DND-41 (cell line): ENCODE measurements at regions not wholly inside any gene's neighbourhood (a gene's known extent, or its start where the extent isn't known, plus 50 kb on each side); places are given as distances from the start of the nearest gene placed in this dataset.

Experiments
- ATAC-seq: fragments of 200-7000 bp; cut with Tn5 transposase; 3 replicates; pipeline ENCODE4 v1.9.1; 2021; ENCODE audit warnings: low read depth; ENCODE audit not compliant: insufficient read depth
- DNase-seq: peaks from one replicate; pipeline ENCODE4 v3.0.0-alpha.2; 2020
- H2AFZ ChIP-seq: 2 replicates; pipeline ENCODE4 v1.6.0; 2012; ENCODE audit warnings: low read depth, low read length
- H3K27ac ChIP-seq: 2 replicates; pipeline ENCODE4 v1.5.1; 2012; ENCODE audit warnings: low read length, inconsistent platforms
- H3K27me3 ChIP-seq: fragments of 200-600 bp; sonication (generic); 2 replicates; pipeline ENCODE4 v1.6.0; 2012; ENCODE audit warnings: low read length, mild to moderate bottlenecking, inconsistent platforms; ENCODE audit not compliant: insufficient read depth, poor library complexity
- H3K36me3 ChIP-seq: 2 replicates; pipeline ENCODE4 v1.5.1; 2012; ENCODE audit warnings: low read length, inconsistent platforms; ENCODE audit not compliant: insufficient read depth
- H3K4me1 ChIP-seq: 2 replicates; pipeline ENCODE4 v1.5.1; 2012; ENCODE audit warnings: mild to moderate bottlenecking, low read length; ENCODE audit not compliant: insufficient read depth
- H3K4me2 ChIP-seq: 2 replicates; pipeline ENCODE4 v1.6.0; 2012; ENCODE audit warnings: mild to moderate bottlenecking, moderate library complexity, low read length, inconsistent platforms; ENCODE audit not compliant: insufficient read depth
- H3K4me3 ChIP-seq, 2 experiments: fragments of 200-600 bp in 1 of 2; shearing (Covaris generic) in 1 of 2; 2 replicates each; pipeline ENCODE4 v1.5.1; 2012 to 2016; ENCODE audit warnings: inconsistent platforms in 2 of 2, low read length in 2 of 2, mild to moderate bottlenecking in 2 of 2, low read depth in 1 of 2, moderate library complexity in 1 of 2
- H3K79me2 ChIP-seq: 2 replicates; pipeline ENCODE4 v1.6.0; 2012; ENCODE audit warnings: low read length, inconsistent platforms; ENCODE audit not compliant: insufficient read depth
- H3K9ac ChIP-seq: 2 replicates; pipeline ENCODE4 v1.6.0; 2012; ENCODE audit warnings: low read depth, mild to moderate bottlenecking, inconsistent platforms, low read length, moderate library complexity
- H3K9me3 ChIP-seq: 2 replicates; pipeline ENCODE4 v1.5.1; 2012; ENCODE audit warnings: low read length, moderate library complexity, mild to moderate bottlenecking, inconsistent platforms; ENCODE audit not compliant: insufficient read depth, severe bottlenecking
- H4K20me1 ChIP-seq: 2 replicates; pipeline ENCODE4 v1.6.0; 2012; ENCODE audit warnings: low read length; ENCODE audit not compliant: insufficient read depth
- EZH2 ChIP-seq: IDR thresholded peaks from 3 replicates; pipeline ENCODE4 v1.6.1; 2012; ENCODE audit warnings: borderline replicate concordance, low read depth, mild to moderate bottlenecking, moderate library complexity, low read length, inconsistent platforms; ENCODE audit not compliant: severe bottlenecking
- TF ChIP-seq, protein P1 (sequence below): IDR thresholded peaks from 2 replicates; pipeline ENCODE4 v1.5.1; 2012; ENCODE audit warnings: borderline replicate concordance, low read length, moderate library complexity, mild to moderate bottlenecking; ENCODE audit not compliant: poor library complexity, severe bottlenecking; ENCODE audit errors: extremely low read depth

GRCh38 chr17:74041869-74042640, 161.4 kb upstream of the RPL38 start:
- no peaks in the 10 kb centered on the region for H3K9me3 ChIP-seq
- ATAC-seq (no peak), DNase-seq (no peak)
- no peak overlapping the region for H3K9ac ChIP-seq
- H3K4me1 ChIP-seq, result no peaks in the 10 kb centered on the region
- TF ChIP-seq, protein P1, sequence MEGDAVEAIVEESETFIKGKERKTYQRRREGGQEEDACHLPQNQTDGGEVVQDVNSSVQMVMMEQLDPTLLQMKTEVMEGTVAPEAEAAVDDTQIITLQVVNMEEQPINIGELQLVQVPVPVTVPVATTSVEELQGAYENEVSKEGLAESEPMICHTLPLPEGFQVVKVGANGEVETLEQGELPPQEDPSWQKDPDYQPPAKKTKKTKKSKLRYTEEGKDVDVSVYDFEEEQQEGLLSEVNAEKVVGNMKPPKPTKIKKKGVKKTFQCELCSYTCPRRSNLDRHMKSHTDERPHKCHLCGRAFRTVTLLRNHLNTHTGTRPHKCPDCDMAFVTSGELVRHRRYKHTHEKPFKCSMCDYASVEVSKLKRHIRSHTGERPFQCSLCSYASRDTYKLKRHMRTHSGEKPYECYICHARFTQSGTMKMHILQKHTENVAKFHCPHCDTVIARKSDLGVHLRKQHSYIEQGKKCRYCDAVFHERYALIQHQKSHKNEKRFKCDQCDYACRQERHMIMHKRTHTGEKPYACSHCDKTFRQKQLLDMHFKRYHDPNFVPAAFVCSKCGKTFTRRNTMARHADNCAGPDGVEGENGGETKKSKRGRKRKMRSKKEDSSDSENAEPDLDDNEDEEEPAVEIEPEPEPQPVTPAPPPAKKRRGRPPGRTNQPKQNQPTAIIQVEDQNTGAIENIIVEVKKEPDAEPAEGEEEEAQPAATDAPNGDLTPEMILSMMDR, result no peak
- TF ChIP-seq EZH2, result no peak
- H2AFZ ChIP-seq, result no peak overlapping the region
- H3K27ac ChIP-seq, result no peak overlapping the region
- H3K4me3 ChIP-seq, result no peak overlapping the region
- no peaks in the 10 kb centered on the region for H3K27me3 ChIP-seq
- H3K4me2 ChIP-seq, result no peak overlapping the region
- H3K79me2 ChIP-seq, result no peaks in the 10 kb centered on the region
- H4K20me1 ChIP-seq, result no peaks in the 10 kb centered on the region
- H3K36me3 ChIP-seq, result no peaks in the 10 kb centered on the region

- peaks cover 4% of the 10 kb centered on the region for H3K4me1 ChIP-seq
- H3K27ac ChIP-seq, result no peak overlapping the region
- H4K20me1 ChIP-seq, result no peaks in the 10 kb centered on the region
- DNase-seq (no peak), ATAC-seq (no peak)
- TF ChIP-seq EZH2, result no peak
- TF ChIP-seq, protein P1, result no peak
- no peak overlapping the region for H2AFZ ChIP-seq
- no peak overlapping the region for H3K4me2 ChIP-seq
- no peak overlapping the region for H3K4me3 ChIP-seq
- no peaks in the 10 kb centered on the region for H3K79me2 ChIP-seq
- no peaks in the 10 kb centered on the region for H3K27me3 ChIP-seq
- H3K36me3 ChIP-seq, result no peaks in the 10 kb centered on the region
- H3K9ac ChIP-seq, result no peak overlapping the region
- no peaks in the 10 kb centered on the region for H3K9me3 ChIP-seq
These were observed 160.6 kb upstream of the RPL38 start for GRCh38 chr17:74042744-74043486.

DNA sequence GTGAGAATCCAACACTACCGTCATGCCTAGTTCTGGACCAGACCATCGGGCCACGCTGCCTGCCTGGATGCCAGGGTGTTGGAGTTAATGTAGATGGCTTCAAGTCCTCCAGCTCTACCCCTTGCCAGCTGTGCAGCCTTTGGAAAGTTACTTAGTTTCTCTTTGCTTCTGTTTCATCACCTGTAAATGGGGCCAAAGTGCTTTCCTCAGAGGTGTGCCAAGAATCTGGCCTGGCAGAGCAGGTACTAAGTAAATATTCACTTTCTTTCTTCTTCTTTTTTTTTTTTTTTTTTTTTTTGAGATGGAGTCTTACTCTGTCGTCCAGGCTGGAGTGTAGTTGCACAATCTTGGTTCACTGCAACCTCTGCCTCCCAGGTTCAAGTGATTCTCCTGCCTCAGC, 159.5 kb upstream of the RPL38 start:
- Histone ChIP-seq H3K9me3 (no peaks in the 10 kb centered on the region), H3K9ac (no peak overlapping the region), H3K4me3 (no peak overlapping the region), H2AFZ (no peak overlapping the region), H3K27me3 (no peaks in the 10 kb centered on the region), H3K36me3 (no peaks in the 10 kb centered on the region), H3K4me2 (no peak overlapping the region), H3K27ac (no peak overlapping the region), H3K79me2 (no peaks in the 10 kb centered on the region), H4K20me1 (no peaks in the 10 kb centered on the region), H3K4me1 (peaks cover 8% of the 10 kb centered on the region)
- TF ChIP-seq EZH2, result no peak
- TF ChIP-seq, protein P1, result no peak
- no peak for DNase-seq
- no peak for ATAC-seq
